Transverse colon (tissue), 4 donors: ENCODE measurements at regions not wholly inside any gene's neighbourhood (a gene's known extent, or its start where the extent isn't known, plus 50 kb on each side); places are given as distances from the start of the nearest gene placed in this dataset.

Experiments
- POLR2A ChIP-seq: fragments of 450-650 bp; IDR thresholded peaks from one replicate; pipeline ENCODE4 v1.6.1; 2016; ENCODE audit warnings: antibody characterized with exemption, mild to moderate bottlenecking, moderate library complexity
- POLR2AphosphoS5 ChIP-seq, 3 donors: sonication (generic); formaldehyde crosslinking; IDR thresholded peaks; one replicate each; pipeline ENCODE4 v1.6.1; 2016; ENCODE audit warnings: antibody characterized with exemption in 3 of 3
- TF ChIP-seq, protein P1 (sequence below), 5 experiments: fragments of 200-600 bp in 3 of 5; fragments of 450-650 bp in 2 of 5; sonication (generic) in 3 of 5; IDR thresholded peaks; 1 replicate in 2 of 5; 2 replicates in 3 of 5; pipeline ENCODE4 v1.5.1; 2016 to 2017; ENCODE audit warnings: antibody characterized with exemption in 5 of 5, inconsistent platforms in 3 of 5, mild to moderate bottlenecking in 2 of 5, moderate library complexity in 1 of 5

- no peak for TF ChIP-seq POLR2A
- TF ChIP-seq, protein P1, sequence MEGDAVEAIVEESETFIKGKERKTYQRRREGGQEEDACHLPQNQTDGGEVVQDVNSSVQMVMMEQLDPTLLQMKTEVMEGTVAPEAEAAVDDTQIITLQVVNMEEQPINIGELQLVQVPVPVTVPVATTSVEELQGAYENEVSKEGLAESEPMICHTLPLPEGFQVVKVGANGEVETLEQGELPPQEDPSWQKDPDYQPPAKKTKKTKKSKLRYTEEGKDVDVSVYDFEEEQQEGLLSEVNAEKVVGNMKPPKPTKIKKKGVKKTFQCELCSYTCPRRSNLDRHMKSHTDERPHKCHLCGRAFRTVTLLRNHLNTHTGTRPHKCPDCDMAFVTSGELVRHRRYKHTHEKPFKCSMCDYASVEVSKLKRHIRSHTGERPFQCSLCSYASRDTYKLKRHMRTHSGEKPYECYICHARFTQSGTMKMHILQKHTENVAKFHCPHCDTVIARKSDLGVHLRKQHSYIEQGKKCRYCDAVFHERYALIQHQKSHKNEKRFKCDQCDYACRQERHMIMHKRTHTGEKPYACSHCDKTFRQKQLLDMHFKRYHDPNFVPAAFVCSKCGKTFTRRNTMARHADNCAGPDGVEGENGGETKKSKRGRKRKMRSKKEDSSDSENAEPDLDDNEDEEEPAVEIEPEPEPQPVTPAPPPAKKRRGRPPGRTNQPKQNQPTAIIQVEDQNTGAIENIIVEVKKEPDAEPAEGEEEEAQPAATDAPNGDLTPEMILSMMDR (IDR thresholded peaks at IDR 0.05) = no peak
- TF ChIP-seq POLR2AphosphoS5 (IDR thresholded peaks at IDR 0.05) = no peak
Observed at GRCh38 chr4:156559346-156559745, 412.3 kb downstream of the PDGFC start.
